A549 (cell line): ENCODE measurements at regions not wholly inside any gene's neighbourhood (a gene's known extent, or its start where the extent isn't known, plus 50 kb on each side); places are given as distances from the start of the nearest gene placed in this dataset.

Source experiments
- CTCF ChIP-seq: fragments of >200 bp; sonication (Bioruptor Twin); formaldehyde crosslinking; IDR thresholded peaks from 3 replicates; pipeline ENCODE4 v1.5.1; 2016
- EP300 ChIP-seq, 2 experiments: fragments of >200 bp; sonication (Bioruptor Twin); formaldehyde crosslinking; IDR thresholded peaks; 2 replicates in 1 of 2; 3 replicates in 1 of 2; pipeline ENCODE4 v1.6.1; 2016 to 2017
- ESRRA ChIP-seq: fragments of 150-350 bp; IDR thresholded peaks from 2 replicates; pipeline ENCODE4 v1.6.1; 2014; ENCODE audit warnings: mild to moderate bottlenecking, low read length, borderline replicate concordance
- KDM1A ChIP-seq: fragments of 200-600 bp; sonication (generic); IDR thresholded peaks from 2 replicates; pipeline ENCODE4 v1.6.1; 2016; ENCODE audit warnings: low read depth, mild to moderate bottlenecking
- MAX ChIP-seq: IDR thresholded peaks from 2 replicates; pipeline ENCODE4 v1.6.1; 2012
- POLR2A ChIP-seq: IDR thresholded peaks from 2 replicates; pipeline ENCODE4 v1.6.1; 2012; ENCODE audit warnings: mild to moderate bottlenecking, low read length
- REST ChIP-seq: fragments of 200-600 bp; sonication (generic); IDR thresholded peaks from 2 replicates; pipeline ENCODE4 v1.6.1; 2016; ENCODE audit warnings: antibody characterized with exemption, mild to moderate bottlenecking, moderate library complexity
- SMC3 ChIP-seq: fragments of >200 bp; sonication (Bioruptor Twin); formaldehyde crosslinking; IDR thresholded peaks from 3 replicates; pipeline ENCODE4 v1.6.1; 2018; ENCODE audit warnings: inconsistent platforms
- ZNF302 ChIP-seq: fragments of 250-450 bp; sonication (Bioruptor Pico); IDR thresholded peaks from 2 replicates; pipeline ENCODE4 v1.9.0; 2021; ENCODE audit warnings: inconsistent platforms, mild to moderate bottlenecking, moderate library complexity

GRCh38 chr2:75982719-75983118 is 272.0 kb upstream of the GCFC2 start:
- TF ChIP-seq CTCF: no peak
- TF ChIP-seq REST: no peak
- no peak for TF ChIP-seq KDM1A
- TF ChIP-seq MAX: no peak
- no peak for TF ChIP-seq POLR2A
- no peak for TF ChIP-seq SMC3
- no peak for TF ChIP-seq ZNF302
- TF ChIP-seq ESRRA: no peak
- TF ChIP-seq EP300 (IDR thresholded peaks at IDR 0.05): no peak
